Activated CD8-positive, alpha-beta T cell treated with anti-CD3 and anti-CD28 coated beads for 36 hours (primary cell): ENCODE measurements at regions not wholly inside any gene's neighbourhood (a gene's known extent, or its start where the extent isn't known, plus 50 kb on each side); places are given as distances from the start of the nearest gene placed in this dataset.

ENCODE experiments used
- ATAC-seq: fragments of 200-7000 bp; cut with Tn5 transposase; one replicate; pipeline ENCODE4 v1.10.0; 2021; ENCODE audit warnings: mild to moderate bottlenecking, moderate library complexity
- CTCF ChIA-PET: fragments of 350-600 bp; sonication (Branson Sonifier 250); formaldehyde crosslinking; loops from one replicate; lab custom pipeline; 2021; ENCODE audit warnings: antibody characterized with exemption; lab: Charles Lee
- POLR2A ChIA-PET: fragments of 350-600 bp; sonication (Branson Sonifier 250); formaldehyde crosslinking; loops from one replicate; lab custom pipeline; 2021; ENCODE audit warnings: antibody characterized with exemption; lab: Charles Lee
- DNase-seq: peaks from one replicate; pipeline ENCODE4 v3.0.0-alpha.2; 2020
- H3K27ac Mint-ChIP-seq: one replicate; pipeline ENCODE4 v1.8.0; 2021; ENCODE audit warnings: mild to moderate bottlenecking, mixed read lengths
- H3K27me3 Mint-ChIP-seq: one replicate; pipeline ENCODE4 v1.8.0; 2021; ENCODE audit warnings: mixed read lengths
- H3K36me3 Mint-ChIP-seq: one replicate; pipeline ENCODE4 v1.8.0; 2021; ENCODE audit warnings: low read depth, mixed read lengths
- H3K4me1 Mint-ChIP-seq: one replicate; pipeline ENCODE4 v1.8.0; 2021; ENCODE audit warnings: low read depth, mixed read lengths
- H3K4me3 Mint-ChIP-seq: one replicate; pipeline ENCODE4 v1.8.0; 2021; ENCODE audit warnings: mild to moderate bottlenecking, moderate library complexity, mixed read lengths
- H3K9me3 Mint-ChIP-seq: one replicate; pipeline ENCODE4 v1.8.0; 2021; ENCODE audit warnings: mixed read lengths
- CTCF ChIP-seq: fragments of 200-600 bp; IDR thresholded peaks from one replicate; pipeline ENCODE4 v1.8.0; 2022; ENCODE audit warnings: antibody characterized with exemption, mild to moderate bottlenecking
- intact Hi-C: fragments of 100-400 bp; cut with micrococcal nuclease; formaldehyde crosslinking; loops from one replicate; pipeline ENCODE4 v1.10.0; 2022

GRCh38 chr9:15100571-15100970 is 190.3 kb upstream of the FREM1 start:
- POLR2A ChIA-PET, result no interaction called here
- no peak for DNase-seq
- TF ChIP-seq CTCF, result no peak

GRCh38 chr9:15096972-15097371 is 186.7 kb upstream of the FREM1 start:
- Mint-ChIP-seq H3K27ac (no peak overlapping the region), H3K4me3 (no peak overlapping the region), H3K27me3 (no peaks in the 10 kb centered on the region), H3K4me1 (no peaks in the 10 kb centered on the region), H3K36me3 (no peaks in the 10 kb centered on the region), H3K9me3 (no peaks in the 10 kb centered on the region)
- no peak for DNase-seq
- ATAC-seq, result no peak
- intact Hi-C loops, result no loop called here
- CTCF ChIA-PET, result no interaction called here
- TF ChIP-seq CTCF, result no peak
- POLR2A ChIA-PET, result no interaction called here

More at GRCh38 chr9:15100571-15100970, 190.3 kb upstream of the FREM1 start:
- Mint-ChIP-seq H3K36me3 (no peaks in the 10 kb centered on the region), H3K4me1 (no peaks in the 10 kb centered on the region), H3K27ac (no peak overlapping the region), H3K9me3 (no peaks in the 10 kb centered on the region), H3K27me3 (no peaks in the 10 kb centered on the region), H3K4me3 (no peak overlapping the region)
- intact Hi-C loops, result no loop called here
- ATAC-seq, result no peak
- CTCF ChIA-PET, result interaction anchor here (1.3 to 3.3 kb wide), 3 partner anchors 13 to 42 kb away, joined by 4 to 17 read pairs (median 6); no protein-coding TSS in a partner anchor

GRCh38 chr9:15086778-15087324 is 176.6 kb upstream of the FREM1 start:
- CTCF ChIA-PET, result no interaction called here
- Mint-ChIP-seq H3K36me3 (no peaks in the 10 kb centered on the region), H3K27me3 (no peaks in the 10 kb centered on the region), H3K4me1 (no peaks in the 10 kb centered on the region), H3K27ac (no peak overlapping the region), H3K9me3 (no peaks in the 10 kb centered on the region), H3K4me3 (no peak overlapping the region)
- ATAC-seq (no peak), DNase-seq (no peak)
- POLR2A ChIA-PET, result no interaction called here
- no peak for TF ChIP-seq CTCF
- intact Hi-C loops, result no loop called here

- Mint-ChIP-seq H3K4me3 (no peak overlapping the region), H3K4me1 (no peaks in the 10 kb centered on the region), H3K27ac (no peak overlapping the region), H3K27me3 (no peaks in the 10 kb centered on the region), H3K9me3 (no peaks in the 10 kb centered on the region), H3K36me3 (no peaks in the 10 kb centered on the region)
- no peak for ATAC-seq
- intact Hi-C loops, result no loop called here
- DNase-seq, result no peak
- CTCF ChIA-PET, result no interaction called here
- no peak for TF ChIP-seq CTCF
- POLR2A ChIA-PET, result no interaction called here
Observed at GRCh38 chr9:15086156-15086763, 176.0 kb upstream of the FREM1 start.

GRCh38 chr9:15081021-15081753 is 171.0 kb upstream of the FREM1 start:
- no peaks in the 10 kb centered on the region for H3K9me3 Mint-ChIP-seq
- ChIA-PET POLR2A (no interaction called here), CTCF (interaction anchor here (1.3 kb wide), 1 partner anchor 33 kb away, joined by 3 read pairs; no protein-coding TSS in a partner anchor)
- H3K36me3 Mint-ChIP-seq, result no peaks in the 10 kb centered on the region
- H3K27ac Mint-ChIP-seq, result no peak overlapping the region
- intact Hi-C loops, result no loop called here
- H3K27me3 Mint-ChIP-seq, result no peaks in the 10 kb centered on the region
- no peak for DNase-seq
- no peak for TF ChIP-seq CTCF
- no peaks in the 10 kb centered on the region for H3K4me1 Mint-ChIP-seq
- H3K4me3 Mint-ChIP-seq, result no peak overlapping the region
- ATAC-seq, result no peak
